ENCODE measurements at regions not wholly inside any gene's neighbourhood (a gene's known extent, or its start where the extent isn't known, plus 50 kb on each side); places are given as distances from the start of the nearest gene placed in this dataset.

DNA sequence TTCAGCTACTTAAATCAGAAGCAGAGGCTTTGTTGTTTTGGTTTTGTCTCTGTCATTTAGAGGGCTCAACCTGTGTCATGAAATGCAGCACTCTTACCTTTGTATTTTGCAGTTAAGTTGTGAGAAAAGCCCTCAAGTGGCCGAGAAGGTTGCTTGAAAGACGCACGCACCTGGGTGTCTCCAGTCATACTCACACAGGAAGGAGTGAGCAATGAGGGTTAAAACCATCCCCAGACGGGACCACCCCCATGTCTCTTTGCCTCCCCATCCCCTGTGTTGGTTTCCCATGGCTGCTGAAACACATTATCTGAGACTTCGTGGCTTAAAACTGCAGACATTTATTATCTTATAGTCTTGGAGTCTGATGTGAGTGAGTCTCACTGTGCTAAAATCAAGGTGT, 376.1 kb upstream of the CFAP20DC start:
- Histone ChIP-seq H3K27me3 (ENCODE audit: insufficient read depth, low read length) (no peaks in the 10 kb centered on the region), H3K4me3 (ENCODE audit: low read length) (no peak overlapping the region), H3K9me3 (ENCODE audit: insufficient read depth, low read depth, low read length) (no peaks in the 10 kb centered on the region), H3K27ac (ENCODE audit: low read depth, low read length) (no peak overlapping the region), H3K36me3 (ENCODE audit: insufficient read depth, low read length) (no peaks in the 10 kb centered on the region), H3K4me1 (ENCODE audit: insufficient read depth, low read length) (no peaks in the 10 kb centered on the region), H3K9ac (ENCODE audit: low read depth, low read length) (no peak overlapping the region)
- WGBS = 83% methylated on average over 5 of the region's 5 CpGs

DNA sequence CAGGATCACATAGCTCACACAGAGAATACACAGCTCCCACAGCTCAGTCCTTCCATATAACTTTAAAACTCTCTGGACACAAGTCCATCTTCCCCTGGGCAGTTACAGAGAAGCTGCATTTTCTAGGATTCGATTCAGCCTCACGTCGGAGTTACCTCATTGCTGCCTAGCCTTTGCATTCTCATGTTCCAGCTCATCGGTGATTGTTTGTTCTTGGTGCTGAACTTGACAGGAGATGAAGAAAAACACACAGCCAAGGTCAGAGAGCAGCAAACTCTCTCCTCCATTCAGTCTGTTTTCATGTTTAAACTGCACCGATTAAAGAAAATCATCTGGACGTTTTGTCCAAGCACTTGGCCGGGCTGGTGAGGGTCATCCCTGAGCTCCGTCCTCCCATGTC, 375.5 kb upstream of the CFAP20DC start:
- no peaks in the 10 kb centered on the region for H3K9me3 ChIP-seq (ENCODE audit: insufficient read depth, low read depth, low read length)
- H3K36me3 ChIP-seq (ENCODE audit: insufficient read depth, low read length) = no peaks in the 10 kb centered on the region
- no peaks in the 10 kb centered on the region for H3K4me1 ChIP-seq (ENCODE audit: insufficient read depth, low read length)
- 87% methylated on average over 8 of the region's 8 CpGs for WGBS
- no peaks in the 10 kb centered on the region for H3K27me3 ChIP-seq (ENCODE audit: insufficient read depth, low read length)
- no peak overlapping the region for H3K4me3 ChIP-seq (ENCODE audit: low read length)
- H3K27ac ChIP-seq (ENCODE audit: low read depth, low read length) = no peak overlapping the region
- H3K9ac ChIP-seq (ENCODE audit: low read depth, low read length) = no peak overlapping the region

DNA sequence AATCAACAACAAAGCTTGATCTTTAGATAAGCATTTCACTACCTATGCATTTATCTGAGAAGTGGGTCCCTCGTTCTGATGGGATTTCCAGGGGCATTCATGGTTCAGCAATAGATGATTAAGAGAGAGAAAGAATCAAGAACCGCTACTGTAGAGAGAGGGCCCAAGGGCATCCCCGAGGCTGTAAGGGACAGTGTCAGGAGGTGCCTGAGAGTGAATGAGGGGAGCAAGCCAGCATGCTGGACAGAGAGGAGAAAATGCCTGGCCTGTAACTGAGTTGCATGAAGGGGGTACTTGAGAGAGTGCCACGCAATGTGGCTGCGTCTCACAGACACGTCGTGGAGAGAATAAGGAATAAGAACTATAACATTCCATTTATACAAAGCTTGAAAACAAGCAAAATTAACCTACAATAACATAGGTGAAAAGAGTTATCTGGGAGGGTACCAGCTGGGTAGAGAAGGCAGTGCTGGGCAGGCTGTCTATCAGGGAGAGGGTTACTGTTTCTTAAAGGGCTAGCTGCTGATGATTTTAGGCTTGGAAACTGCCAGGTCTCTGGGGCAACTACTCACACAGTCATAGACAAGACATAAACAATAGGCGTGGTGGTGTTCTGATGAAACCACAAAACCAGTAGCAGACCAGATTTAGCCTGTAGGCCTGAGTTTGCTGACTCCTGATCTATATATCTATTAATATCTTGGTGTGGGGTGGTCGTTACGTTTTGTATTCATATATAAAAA, 374.6 kb upstream of the CFAP20DC start:
- Histone ChIP-seq H3K27me3 (ENCODE audit: insufficient read depth, low read length) (no peaks in the 10 kb centered on the region), H3K4me1 (ENCODE audit: insufficient read depth, low read length) (no peaks in the 10 kb centered on the region), H3K27ac (ENCODE audit: low read depth, low read length) (no peak overlapping the region), H3K9ac (ENCODE audit: low read depth, low read length) (no peak overlapping the region), H3K36me3 (ENCODE audit: insufficient read depth, low read length) (no peaks in the 10 kb centered on the region), H3K9me3 (ENCODE audit: insufficient read depth, low read depth, low read length) (no peaks in the 10 kb centered on the region), H3K4me3 (ENCODE audit: low read length) (no peak overlapping the region)
- WGBS = 94% methylated on average over 3 of the region's 10 CpGs

DNA sequence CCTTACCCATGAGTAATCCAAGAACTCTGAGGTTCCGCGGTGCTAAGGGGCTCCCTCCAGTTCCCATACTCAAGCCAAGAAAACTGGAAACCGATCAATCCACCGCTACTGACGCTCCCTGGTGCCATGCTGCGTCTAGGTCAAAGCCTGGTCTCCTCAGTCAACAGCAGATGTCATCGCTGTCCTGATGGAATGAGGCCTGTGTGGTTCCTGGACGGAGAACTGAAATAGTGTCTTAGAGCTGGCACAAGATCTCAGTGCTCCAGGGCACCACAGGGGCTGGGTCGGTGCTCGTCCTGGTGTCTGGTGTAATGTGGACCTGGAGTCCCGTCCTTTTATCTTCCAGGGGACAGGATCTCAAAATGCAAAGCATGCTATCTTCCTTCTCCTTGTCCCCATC, 373.9 kb upstream of the CFAP20DC start:
- Histone ChIP-seq H3K36me3 (ENCODE audit: insufficient read depth, low read length) (no peaks in the 10 kb centered on the region), H3K9me3 (ENCODE audit: insufficient read depth, low read depth, low read length) (no peaks in the 10 kb centered on the region), H3K4me1 (ENCODE audit: insufficient read depth, low read length) (no peaks in the 10 kb centered on the region), H3K4me3 (ENCODE audit: low read length) (no peak overlapping the region), H3K9ac (ENCODE audit: low read depth, low read length) (no peak overlapping the region), H3K27me3 (ENCODE audit: insufficient read depth, low read length) (no peaks in the 10 kb centered on the region), H3K27ac (ENCODE audit: low read depth, low read length) (no peak overlapping the region)
- WGBS = 86% methylated on average over 11 of the region's 11 CpGs

DNA sequence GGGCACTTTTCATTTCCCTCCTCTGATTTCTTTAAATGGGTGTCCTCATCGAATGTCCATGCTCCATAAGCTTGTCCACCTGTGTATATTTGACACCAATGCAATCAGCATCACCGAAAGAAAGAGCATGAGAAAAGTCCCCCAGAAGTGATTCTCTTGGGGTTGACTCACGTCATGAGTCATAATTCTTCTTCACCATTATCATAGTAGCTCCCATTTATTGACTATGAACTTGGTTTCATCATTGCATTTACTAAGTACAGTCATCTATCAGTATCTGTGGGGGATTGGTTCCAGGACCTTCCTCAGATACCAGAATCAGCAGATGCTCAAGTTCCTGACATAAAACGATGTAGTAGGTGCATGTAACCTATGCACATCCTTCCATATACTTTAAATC, 372.5 kb upstream of the CFAP20DC start:
- WGBS = 77% methylated on average over 4 of the region's 4 CpGs
- Histone ChIP-seq H3K4me3 (ENCODE audit: low read length) (no peak overlapping the region), H3K27ac (ENCODE audit: low read depth, low read length) (no peak overlapping the region), H3K36me3 (ENCODE audit: insufficient read depth, low read length) (no peaks in the 10 kb centered on the region), H3K9ac (ENCODE audit: low read depth, low read length) (no peak overlapping the region), H3K4me1 (ENCODE audit: insufficient read depth, low read length) (no peaks in the 10 kb centered on the region), H3K27me3 (ENCODE audit: insufficient read depth, low read length) (no peaks in the 10 kb centered on the region), H3K9me3 (ENCODE audit: insufficient read depth, low read depth, low read length) (no peaks in the 10 kb centered on the region)

DNA sequence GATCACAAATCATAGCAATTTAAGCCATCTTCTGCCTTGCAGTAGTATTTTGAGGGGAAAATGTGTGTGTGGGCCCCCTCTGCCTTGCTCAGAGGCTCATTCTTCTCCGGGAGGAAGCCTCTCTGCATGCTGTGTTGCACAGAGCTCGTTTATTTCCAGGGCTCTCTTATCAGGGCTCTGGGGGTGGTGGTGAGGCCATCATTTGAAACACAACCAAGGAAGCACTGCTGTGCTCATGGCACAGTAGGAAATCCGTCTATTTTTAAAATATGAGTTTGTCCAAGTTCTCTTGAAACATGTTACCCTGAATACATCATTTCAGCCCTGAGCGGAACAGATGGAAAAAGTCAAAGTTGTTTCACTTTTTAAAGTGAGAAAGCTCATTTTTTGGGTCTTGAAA, 369.0 kb upstream of the CFAP20DC start:
- no peaks in the 10 kb centered on the region for H3K9me3 ChIP-seq (ENCODE audit: insufficient read depth, low read depth, low read length)
- no peaks in the 10 kb centered on the region for H3K27me3 ChIP-seq (ENCODE audit: insufficient read depth, low read length)
- no peaks in the 10 kb centered on the region for H3K36me3 ChIP-seq (ENCODE audit: insufficient read depth, low read length)
- H3K9ac ChIP-seq (ENCODE audit: low read depth, low read length) = no peak overlapping the region
- no peak overlapping the region for H3K4me3 ChIP-seq (ENCODE audit: low read length)
- WGBS = 70% methylated on average over 4 of the region's 4 CpGs
- no peak overlapping the region for H3K27ac ChIP-seq (ENCODE audit: low read depth, low read length)
- H3K4me1 ChIP-seq (ENCODE audit: insufficient read depth, low read length) = no peaks in the 10 kb centered on the region

- no peaks in the 10 kb centered on the region for H3K27me3 ChIP-seq (ENCODE audit: insufficient read depth, low read length)
- no peaks in the 10 kb centered on the region for H3K36me3 ChIP-seq (ENCODE audit: insufficient read depth, low read length)
- no peak overlapping the region for H3K27ac ChIP-seq (ENCODE audit: low read depth, low read length)
- WGBS = 89% methylated on average over 5 of the region's 5 CpGs
- no peak overlapping the region for H3K4me3 ChIP-seq (ENCODE audit: low read length)
- H3K4me1 ChIP-seq (ENCODE audit: insufficient read depth, low read length) = no peaks in the 10 kb centered on the region
- no peak overlapping the region for H3K9ac ChIP-seq (ENCODE audit: low read depth, low read length)
- no peaks in the 10 kb centered on the region for H3K9me3 ChIP-seq (ENCODE audit: insufficient read depth, low read depth, low read length)
These were observed 362.7 kb upstream of the CFAP20DC start for GRCh38 chr3:59412516-59412915.

DNA sequence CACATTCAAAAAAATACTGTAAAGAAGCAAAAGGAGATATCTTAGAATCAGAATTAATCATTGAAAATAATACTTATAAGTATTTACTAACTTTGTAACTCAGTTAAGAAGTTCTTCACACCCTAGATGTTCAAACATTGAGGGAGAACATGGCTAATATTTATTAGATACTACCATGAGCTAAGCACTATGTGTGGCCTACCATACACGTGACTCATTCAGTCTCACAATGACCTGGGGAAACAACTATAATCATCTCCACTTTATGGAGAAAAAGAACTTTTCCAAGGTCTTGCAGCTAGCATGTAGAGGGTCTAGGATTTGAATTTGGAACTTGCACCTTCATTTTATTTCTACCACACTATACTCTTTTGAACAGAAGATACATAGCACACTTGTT, 361.9 kb upstream of the CFAP20DC start:
- no peak overlapping the region for H3K4me3 ChIP-seq (ENCODE audit: low read length)
- H3K9ac ChIP-seq (ENCODE audit: low read depth, low read length) = no peak overlapping the region
- WGBS = 100% methylated on average over 1 of the region's 1 CpG

GRCh38 chr3:59411186-59411585, 361.4 kb upstream of the CFAP20DC start:
- H3K4me3 ChIP-seq (ENCODE audit: low read length) = no peak overlapping the region
- H3K27me3 ChIP-seq (ENCODE audit: insufficient read depth, low read length) = no peaks in the 10 kb centered on the region
- H3K9ac ChIP-seq (ENCODE audit: low read depth, low read length) = no peak overlapping the region
- H3K27ac ChIP-seq (ENCODE audit: low read depth, low read length) = no peak overlapping the region
- no peaks in the 10 kb centered on the region for H3K9me3 ChIP-seq (ENCODE audit: insufficient read depth, low read depth, low read length)
- no peaks in the 10 kb centered on the region for H3K36me3 ChIP-seq (ENCODE audit: insufficient read depth, low read length)
- H3K4me1 ChIP-seq (ENCODE audit: insufficient read depth, low read length) = no peaks in the 10 kb centered on the region
- WGBS = 92% methylated on average over 2 of the region's 2 CpGs

More for the DNA sequence above, 361.9 kb upstream of the CFAP20DC start:
- Histone ChIP-seq H3K9me3 (ENCODE audit: insufficient read depth, low read depth, low read length) (no peaks in the 10 kb centered on the region), H3K36me3 (ENCODE audit: insufficient read depth, low read length) (no peaks in the 10 kb centered on the region), H3K27me3 (ENCODE audit: insufficient read depth, low read length) (no peaks in the 10 kb centered on the region), H3K27ac (ENCODE audit: low read depth, low read length) (no peak overlapping the region), H3K4me1 (ENCODE audit: insufficient read depth, low read length) (no peaks in the 10 kb centered on the region)

DNA sequence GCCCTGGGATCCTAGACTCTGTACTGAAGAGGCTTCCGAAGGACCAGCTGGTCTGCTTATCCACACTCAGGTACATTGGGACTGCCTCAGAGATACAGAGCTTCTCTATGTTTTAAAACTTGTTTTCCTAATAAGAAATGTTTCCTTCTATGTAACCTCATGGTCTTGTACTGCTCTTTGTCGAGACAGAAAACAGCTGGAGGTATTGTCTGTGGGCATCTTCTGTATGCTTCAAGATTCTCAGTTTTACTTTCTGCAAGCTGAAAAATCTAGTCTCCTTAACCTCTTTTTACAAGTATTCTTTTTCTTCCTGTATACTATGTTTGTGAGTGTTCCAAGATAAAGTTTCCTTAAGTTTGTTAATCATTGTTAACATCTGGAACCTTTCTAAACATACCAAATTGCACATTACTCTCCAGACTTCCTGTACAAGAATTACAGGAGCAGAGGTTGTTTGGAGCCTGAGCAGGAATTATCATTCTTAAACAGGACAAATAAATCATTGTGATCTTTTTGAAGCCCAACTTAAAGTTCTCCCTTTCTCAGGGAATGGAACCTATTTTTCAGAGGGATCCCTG, 358.3 kb upstream of the CFAP20DC start:
- Histone ChIP-seq H3K27ac (ENCODE audit: low read depth, low read length) (no peak overlapping the region), H3K36me3 (ENCODE audit: insufficient read depth, low read length) (no peaks in the 10 kb centered on the region), H3K27me3 (ENCODE audit: insufficient read depth, low read length) (no peaks in the 10 kb centered on the region), H3K9ac (ENCODE audit: low read depth, low read length) (no peak overlapping the region), H3K4me1 (ENCODE audit: insufficient read depth, low read length) (peaks cover 9% of the 10 kb centered on the region; the same call in 1 of the 2 replicates), H3K4me3 (ENCODE audit: low read length) (no peak overlapping the region), H3K9me3 (ENCODE audit: insufficient read depth, low read depth, low read length) (no peaks in the 10 kb centered on the region)
- 91% methylated on average over 2 of the region's 2 CpGs for WGBS

DNA sequence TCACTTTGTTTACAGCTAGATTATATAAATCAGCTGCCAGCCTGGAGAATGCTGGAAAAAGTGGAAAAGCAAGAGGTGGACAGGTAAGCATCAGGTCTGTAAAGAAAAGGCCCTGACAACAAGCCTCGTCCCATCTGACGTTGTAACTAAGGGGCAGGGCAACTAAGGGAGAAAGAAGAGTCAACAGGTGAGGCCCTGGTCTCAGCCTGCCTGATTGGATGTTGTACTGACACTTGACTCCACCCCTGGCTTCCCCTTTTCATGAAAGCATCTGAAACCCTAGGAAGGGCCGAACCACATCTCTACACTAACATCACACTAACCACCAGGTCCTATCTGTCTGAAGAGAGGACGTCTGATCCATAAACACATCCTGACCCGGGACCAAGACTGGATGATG, 357.6 kb upstream of the CFAP20DC start:
- Histone ChIP-seq H3K27ac (ENCODE audit: low read depth, low read length) (no peak overlapping the region), H3K27me3 (ENCODE audit: insufficient read depth, low read length) (no peaks in the 10 kb centered on the region), H3K9me3 (ENCODE audit: insufficient read depth, low read depth, low read length) (no peaks in the 10 kb centered on the region), H3K4me1 (ENCODE audit: insufficient read depth, low read length) (peaks cover 9% of the 10 kb centered on the region; the same call in 1 of the 2 replicates), H3K9ac (ENCODE audit: low read depth, low read length) (no peak overlapping the region), H3K36me3 (ENCODE audit: insufficient read depth, low read length) (no peaks in the 10 kb centered on the region), H3K4me3 (ENCODE audit: low read length) (no peak overlapping the region)
- 90% methylated on average over 5 of the region's 5 CpGs for WGBS

Measured in HUES64 (cell line).